HL-60 (cell line): ENCODE measurements at regions not wholly inside any gene's neighbourhood (a gene's known extent, or its start where the extent isn't known, plus 50 kb on each side); places are given as distances from the start of the nearest gene placed in this dataset.

Experiments
- CTCF ChIP-seq: IDR thresholded peaks from one replicate; pipeline ENCODE4 v1.5.1; 2011; ENCODE audit warnings: low read length, control low read depth, inconsistent platforms; ENCODE audit not compliant: insufficient read depth
- POLR2AphosphoS5 ChIP-seq: IDR thresholded peaks from 2 replicates; pipeline ENCODE4 v1.6.1; 2012; ENCODE audit warnings: low read depth
- REST ChIP-seq: IDR thresholded peaks from 2 replicates; pipeline ENCODE4 v1.6.1; 2012; ENCODE audit warnings: low read depth; ENCODE audit not compliant: insufficient replicate concordance
- SPI1 ChIP-seq: IDR thresholded peaks from 2 replicates; pipeline ENCODE4 v1.6.1; 2012; ENCODE audit warnings: low read depth, mild to moderate bottlenecking, borderline replicate concordance

GRCh38 chr2:67841711-67842110, 221.1 kb downstream of the C1D start:
- no peak for TF ChIP-seq CTCF
- TF ChIP-seq REST = no peak
- TF ChIP-seq POLR2AphosphoS5 = no peak
- TF ChIP-seq SPI1 = no peak
